Left renal cortex interstitium (tissue), 4 donors: ENCODE measurements at regions not wholly inside any gene's neighbourhood (a gene's known extent, or its start where the extent isn't known, plus 50 kb on each side); places are given as distances from the start of the nearest gene placed in this dataset.

Experiments used
- DNase-seq, 4 donors: peaks; one replicate each; pipeline ENCODE4 v3.0.0-alpha.2; 2013; ENCODE audit warnings: low read depth in 4 of 4, low spot score in 2 of 4, missing footprints in 1 of 4

- no peak for DNase-seq
Observed at GRCh38 chr20:11814267-11814666, 103.4 kb upstream of the BTBD3 start.

GRCh38 chr20:11820838-11821237 lies 96.9 kb upstream of the BTBD3 start:
- DNase-seq: no peak

- DNase-seq: no peak
Observed at GRCh38 chr20:11822540-11822794, 95.2 kb upstream of the BTBD3 start.

DNA sequence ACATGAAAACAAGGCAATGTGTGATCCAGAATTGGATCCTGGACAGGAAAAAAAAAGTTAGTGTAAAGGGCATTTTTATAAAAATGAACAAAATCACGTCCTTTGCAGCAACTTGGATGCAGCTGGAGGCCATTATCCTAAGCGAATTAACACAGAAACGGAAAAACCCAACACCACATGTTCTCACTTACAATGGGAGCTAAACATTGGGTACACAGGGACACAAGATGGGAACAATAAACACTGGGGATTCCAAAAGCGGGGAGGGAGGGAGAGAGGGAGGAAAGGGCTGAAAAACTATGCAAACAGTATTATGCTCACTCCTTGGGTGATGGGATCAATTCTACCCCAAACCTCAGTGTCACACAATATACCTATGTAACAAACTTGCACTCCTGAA lies 91.4 kb upstream of the BTBD3 start:
- DNase-seq: no peak

GRCh38 chr20:11832397-11832796 lies 85.3 kb upstream of the BTBD3 start:
- no peak for DNase-seq

DNA sequence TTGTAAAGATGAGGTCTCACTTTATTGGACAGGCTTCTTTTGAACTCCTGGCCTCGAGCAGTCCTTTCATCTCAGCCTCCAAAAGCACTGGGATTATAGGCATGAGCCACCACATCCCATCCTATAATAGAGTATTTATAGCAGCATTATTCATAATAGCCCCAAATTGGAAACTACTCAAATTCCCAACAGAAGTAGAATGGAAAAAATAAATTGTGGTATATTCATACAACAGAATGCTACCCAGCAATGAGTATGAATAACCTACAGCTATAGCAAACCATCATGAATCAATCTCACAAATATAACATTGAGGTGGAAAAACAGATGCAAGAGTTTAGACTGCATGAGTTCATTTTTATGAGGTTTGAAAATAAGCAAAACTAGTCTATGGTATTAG lies 84.8 kb upstream of the BTBD3 start:
- no peak for DNase-seq

DNA sequence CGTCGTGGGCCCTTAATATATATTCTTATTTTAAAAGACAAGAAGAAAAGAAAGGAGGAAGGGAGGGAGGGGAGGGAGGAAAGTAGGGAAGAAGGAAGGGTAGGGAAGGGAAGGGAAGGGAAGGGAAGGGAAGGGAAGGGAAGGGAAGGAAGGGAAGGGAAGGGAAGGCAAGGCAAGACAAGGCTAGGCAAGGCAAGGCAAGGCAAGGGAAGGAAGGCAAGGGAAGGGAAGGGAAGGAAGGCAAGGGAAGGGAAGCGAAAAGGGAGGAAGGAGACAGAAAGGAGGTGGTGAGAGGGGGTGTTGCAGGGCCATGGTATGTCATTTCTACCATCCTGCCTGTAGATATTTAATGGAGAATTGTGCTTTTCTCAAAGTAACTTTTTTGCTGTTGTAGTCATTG lies 83.9 kb upstream of the BTBD3 start:
- no peak for DNase-seq

GRCh38 chr20:11838076-11838636 lies 79.5 kb upstream of the BTBD3 start:
- no peak for DNase-seq

DNA sequence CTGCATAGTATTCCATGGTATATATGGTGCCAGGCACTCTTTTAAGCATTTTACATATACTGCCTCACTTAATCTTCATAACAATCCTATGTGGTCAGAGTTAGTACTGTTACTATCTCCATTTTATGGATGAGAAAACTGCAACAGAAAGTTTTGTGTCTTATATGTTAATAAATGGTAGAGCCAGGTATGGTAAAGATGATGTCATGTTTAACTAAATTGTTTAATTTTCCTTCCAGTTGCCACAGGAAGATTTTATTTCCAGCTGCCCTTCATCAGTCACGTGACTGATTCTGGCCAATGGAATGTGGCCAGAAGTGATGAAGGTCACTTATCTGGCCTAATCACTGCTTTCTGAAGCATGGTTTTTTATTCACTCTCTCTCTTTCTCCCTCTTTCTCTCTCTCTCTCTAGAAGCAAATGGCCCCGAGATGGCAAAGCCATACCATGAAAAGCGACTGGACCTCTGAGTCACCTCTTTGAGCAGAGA lies 75.7 kb upstream of the BTBD3 start:
- no peak for DNase-seq

DNA sequence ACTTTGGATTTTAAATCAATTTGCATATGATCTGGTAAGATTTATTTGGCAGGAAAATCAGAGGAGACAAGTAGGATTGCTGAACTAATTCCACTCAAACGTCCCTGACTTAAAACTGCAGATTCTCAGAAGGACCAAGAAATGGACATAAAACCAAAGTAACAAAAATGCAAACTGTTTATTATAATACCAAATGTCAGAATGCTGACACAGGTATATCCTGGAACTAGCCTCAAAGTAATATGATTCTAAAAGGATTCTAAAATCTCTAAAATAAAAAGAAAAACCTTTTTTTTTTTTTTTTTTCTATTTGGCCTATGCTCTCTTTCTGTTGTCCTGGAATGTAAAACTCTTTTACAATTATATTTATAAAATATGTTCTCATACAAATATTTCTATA lies 74.4 kb upstream of the BTBD3 start:
- no peak for DNase-seq

GRCh38 chr20:11844691-11845090 lies 73.0 kb upstream of the BTBD3 start:
- DNase-seq: no peak

DNA sequence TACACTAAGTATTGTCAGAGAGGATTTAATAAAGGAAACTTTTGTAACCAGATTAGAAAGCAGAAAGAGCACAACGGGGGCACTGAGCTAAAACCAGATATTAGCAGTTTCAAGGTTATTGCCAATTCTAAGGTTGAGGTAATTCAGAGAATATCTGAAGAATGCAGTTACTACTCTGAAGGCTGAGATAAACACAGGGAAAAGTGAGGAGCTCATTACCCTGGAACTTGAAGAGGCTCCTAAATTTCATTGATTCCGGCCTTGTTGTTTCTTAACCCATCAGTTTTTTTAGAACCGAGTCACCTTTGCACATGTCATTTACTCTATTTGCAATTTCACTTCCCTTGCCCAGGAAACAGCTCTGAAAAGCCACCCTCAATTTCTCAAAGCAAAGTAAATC lies 72.4 kb upstream of the BTBD3 start:
- DNase-seq: no peak

DNA sequence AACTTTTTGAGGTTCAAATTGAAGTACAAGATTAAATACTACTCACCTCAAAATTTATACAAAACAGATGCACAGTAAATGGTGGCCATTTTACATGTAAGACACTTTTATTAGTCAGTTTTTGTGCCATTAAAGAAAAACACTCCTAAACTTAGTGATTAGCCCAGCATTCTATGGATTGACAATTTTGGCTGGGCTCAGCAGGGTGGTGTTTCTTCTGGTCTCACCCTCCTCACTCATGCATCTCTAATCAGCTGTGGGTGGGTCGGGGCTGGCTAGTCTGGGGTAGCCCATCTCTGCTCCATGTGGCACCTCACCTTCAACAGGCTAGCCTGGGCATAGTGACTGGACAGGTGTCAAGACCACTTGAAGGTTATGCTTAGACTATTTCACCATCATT lies 71.6 kb upstream of the BTBD3 start:
- no peak for DNase-seq

DNA sequence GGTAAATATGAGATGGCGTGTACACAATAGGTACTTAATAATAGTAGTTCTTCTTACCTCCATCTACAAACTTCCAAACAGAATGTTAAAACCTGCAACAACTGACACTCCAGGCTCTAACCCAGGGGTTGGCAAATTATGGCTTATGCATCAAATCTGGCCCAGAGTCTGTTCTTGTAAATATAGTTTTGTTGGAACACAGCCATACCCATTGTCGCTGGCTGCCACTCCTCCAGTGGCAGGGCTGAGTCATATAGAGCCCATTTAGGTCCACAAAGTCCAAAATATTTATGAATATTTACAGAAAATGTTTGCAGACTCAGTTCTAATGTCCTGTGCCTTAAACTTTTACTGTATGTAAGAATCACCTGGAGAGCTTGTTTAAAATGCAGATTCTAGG lies 69.9 kb upstream of the BTBD3 start:
- DNase-seq: no peak

DNA sequence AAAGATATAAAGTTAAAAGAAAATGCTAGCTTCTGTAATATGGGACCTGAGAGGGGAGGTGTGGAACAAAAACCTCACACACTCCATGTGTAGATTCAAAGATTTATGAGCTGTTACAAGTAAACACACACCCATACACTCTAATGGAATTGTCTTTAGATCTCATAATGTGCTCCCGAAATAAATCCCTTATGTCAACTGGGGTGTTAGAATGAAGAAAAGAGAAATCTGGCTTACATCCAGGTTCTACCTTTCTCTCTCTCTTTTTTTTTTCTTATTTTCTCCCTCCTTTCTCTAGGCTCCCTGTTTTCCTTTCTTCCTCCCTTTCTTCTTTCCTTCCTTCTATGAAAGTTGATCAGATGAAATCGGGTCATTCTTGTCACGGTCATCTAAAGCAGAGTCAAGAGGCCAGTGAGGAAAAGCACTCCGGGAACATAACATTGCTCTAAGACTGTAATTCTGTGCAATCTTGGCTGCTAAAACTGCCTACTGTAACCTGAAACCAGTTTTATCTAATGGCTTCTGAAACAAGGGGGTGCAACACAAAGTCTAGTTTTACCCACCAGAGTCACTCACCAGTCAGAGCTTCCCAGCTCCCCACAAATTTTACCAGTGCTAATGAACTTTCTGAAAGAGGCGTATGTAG lies 68.3 kb upstream of the BTBD3 start:
- peak in 2 of 4 donors; percentile 15 to 39 for DNase-seq

GRCh38 chr20:11849976-11850670 lies 67.6 kb upstream of the BTBD3 start:
- no peak for DNase-seq

DNA sequence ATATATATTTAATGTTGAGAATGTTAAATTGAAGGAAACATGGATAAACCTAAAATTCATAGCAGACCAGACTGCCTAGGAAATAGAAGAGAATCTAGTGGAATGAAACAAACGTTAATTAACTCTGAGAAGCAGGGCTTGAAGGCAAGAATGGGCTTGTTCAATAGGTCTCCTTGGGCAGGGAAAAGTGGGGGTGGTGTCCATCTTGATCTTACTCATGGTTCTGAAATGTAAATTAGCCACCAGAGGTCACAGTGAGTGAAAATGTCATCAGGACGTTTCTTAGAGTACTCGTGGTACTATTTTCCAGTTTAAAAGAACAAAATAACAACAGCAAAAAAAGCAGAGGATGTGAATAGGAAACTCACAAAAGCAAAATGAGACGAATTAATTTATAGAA lies 66.8 kb upstream of the BTBD3 start:
- no peak for DNase-seq

DNA sequence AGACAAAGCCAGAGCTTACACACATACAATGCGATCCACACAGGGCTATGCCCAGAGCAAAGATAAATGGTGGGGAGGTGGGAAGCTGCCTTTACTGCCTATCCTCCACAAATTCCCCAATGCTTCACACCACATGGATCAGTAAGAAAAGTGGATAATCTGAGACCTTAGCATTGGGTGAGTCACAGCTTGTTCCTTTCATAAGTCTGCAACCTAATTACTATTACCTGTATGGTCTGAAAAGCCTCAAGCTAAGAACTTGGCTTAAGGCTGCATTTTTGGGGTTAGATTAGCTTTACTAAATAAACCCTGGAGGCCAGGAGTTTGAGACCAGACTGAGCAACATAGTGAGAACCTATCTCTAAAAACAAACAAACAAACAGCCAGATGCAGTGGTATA lies 66.0 kb upstream of the BTBD3 start:
- no peak for DNase-seq

GRCh38 chr20:11852189-11852588 lies 65.5 kb upstream of the BTBD3 start:
- no peak for DNase-seq

DNA sequence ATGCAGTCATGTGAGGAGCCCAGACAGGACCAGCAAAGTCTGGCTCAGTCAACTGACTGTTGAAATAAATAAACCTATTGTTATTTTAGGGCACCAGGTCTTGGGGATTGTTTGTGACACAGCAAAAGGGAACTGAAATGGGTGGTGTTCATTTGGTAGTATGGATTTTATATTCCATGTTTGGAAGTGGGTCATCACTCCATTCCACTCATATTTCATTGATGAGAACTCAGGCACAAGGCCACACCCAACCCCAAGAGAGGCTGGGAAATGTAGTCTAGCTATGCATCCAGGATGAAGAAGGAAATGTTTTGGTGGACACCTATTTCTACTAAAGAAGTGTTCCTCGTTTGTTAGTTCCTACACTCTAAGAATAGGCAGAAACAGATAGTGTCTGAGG lies 64.9 kb upstream of the BTBD3 start:
- DNase-seq: no peak

GRCh38 chr20:11853359-11853758 lies 64.3 kb upstream of the BTBD3 start:
- DNase-seq: no peak

DNA sequence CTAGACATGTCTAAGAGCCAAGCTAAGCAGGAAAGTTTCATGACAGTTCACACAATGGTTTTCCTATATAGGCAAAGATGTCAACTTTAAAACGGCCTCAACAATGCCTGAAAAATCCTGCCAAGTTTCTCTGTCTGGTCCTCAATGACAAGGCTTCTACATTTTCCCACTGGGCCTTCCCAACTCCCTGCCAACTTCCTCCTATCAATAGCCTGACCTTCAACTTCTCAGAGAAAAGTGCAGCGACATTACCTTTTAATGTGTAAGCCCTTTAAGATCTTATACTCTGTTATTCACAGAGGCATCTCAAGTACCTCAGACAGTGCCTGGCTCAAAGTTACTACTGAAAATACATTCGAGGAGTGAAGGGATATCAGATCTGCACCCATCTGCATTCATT lies 56.2 kb upstream of the BTBD3 start:
- no peak for DNase-seq
